ENCODE measurements at regions not wholly inside any gene's neighbourhood (a gene's known extent, or its start where the extent isn't known, plus 50 kb on each side); places are given as distances from the start of the nearest gene placed in this dataset.
"Not testable (repeated sequence)": the region's sequence is repeated elsewhere in the genome, so short reads cannot be mapped to it uniquely, and the experiment has no call there.

- not testable (repeated sequence) for TF ChIP-seq POLR2A (IDR thresholded peaks at IDR 0.05; ENCODE audit: borderline replicate concordance, extremely low read depth, insufficient read depth, insufficient read length); CTCF (IDR thresholded peaks at IDR 0.05 in 2 of 3, conservative IDR thresholded peaks at IDR 0.05 in 1 of 3; ENCODE audit: borderline replicate concordance in 1 of 3, insufficient read depth in 1 of 3, low read depth in 2 of 3, low read length in 2 of 3); ZNF274 (IDR thresholded peaks at IDR 0.05; ENCODE audit: low read depth, low read length); POLR2AphosphoS5 (IDR thresholded peaks at IDR 0.05; ENCODE audit: low read depth, low read length); ZFX (IDR thresholded peaks at IDR 0.05); JUND (IDR thresholded peaks at IDR 0.05); MAX (IDR thresholded peaks at IDR 0.05); YY1 (IDR thresholded peaks at IDR 0.05; ENCODE audit: extremely low read depth, insufficient replicate concordance, low read depth, low read length); SRF (IDR thresholded peaks at IDR 0.05; ENCODE audit: low read depth); FOSL1 (IDR thresholded peaks at IDR 0.05; ENCODE audit: low read depth); EZH2 (IDR thresholded peaks at IDR 0.05)
- TF ChIP-seq, protein P1, sequence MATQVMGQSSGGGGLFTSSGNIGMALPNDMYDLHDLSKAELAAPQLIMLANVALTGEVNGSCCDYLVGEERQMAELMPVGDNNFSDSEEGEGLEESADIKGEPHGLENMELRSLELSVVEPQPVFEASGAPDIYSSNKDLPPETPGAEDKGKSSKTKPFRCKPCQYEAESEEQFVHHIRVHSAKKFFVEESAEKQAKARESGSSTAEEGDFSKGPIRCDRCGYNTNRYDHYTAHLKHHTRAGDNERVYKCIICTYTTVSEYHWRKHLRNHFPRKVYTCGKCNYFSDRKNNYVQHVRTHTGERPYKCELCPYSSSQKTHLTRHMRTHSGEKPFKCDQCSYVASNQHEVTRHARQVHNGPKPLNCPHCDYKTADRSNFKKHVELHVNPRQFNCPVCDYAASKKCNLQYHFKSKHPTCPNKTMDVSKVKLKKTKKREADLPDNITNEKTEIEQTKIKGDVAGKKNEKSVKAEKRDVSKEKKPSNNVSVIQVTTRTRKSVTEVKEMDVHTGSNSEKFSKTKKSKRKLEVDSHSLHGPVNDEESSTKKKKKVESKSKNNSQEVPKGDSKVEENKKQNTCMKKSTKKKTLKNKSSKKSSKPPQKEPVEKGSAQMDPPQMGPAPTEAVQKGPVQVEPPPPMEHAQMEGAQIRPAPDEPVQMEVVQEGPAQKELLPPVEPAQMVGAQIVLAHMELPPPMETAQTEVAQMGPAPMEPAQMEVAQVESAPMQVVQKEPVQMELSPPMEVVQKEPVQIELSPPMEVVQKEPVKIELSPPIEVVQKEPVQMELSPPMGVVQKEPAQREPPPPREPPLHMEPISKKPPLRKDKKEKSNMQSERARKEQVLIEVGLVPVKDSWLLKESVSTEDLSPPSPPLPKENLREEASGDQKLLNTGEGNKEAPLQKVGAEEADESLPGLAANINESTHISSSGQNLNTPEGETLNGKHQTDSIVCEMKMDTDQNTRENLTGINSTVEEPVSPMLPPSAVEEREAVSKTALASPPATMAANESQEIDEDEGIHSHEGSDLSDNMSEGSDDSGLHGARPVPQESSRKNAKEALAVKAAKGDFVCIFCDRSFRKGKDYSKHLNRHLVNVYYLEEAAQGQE (IDR thresholded peaks at IDR 0.05; ENCODE audit: low read depth) = not testable (repeated sequence)
Measured at GRCh38 chr2:89142959-89143358, 451.5 kb downstream of the RPIA start.

Measured in HCT116 (cell line).